Suppressor macrophage treated with lipopolysaccharide for 4 hours (primary cell): ENCODE measurements at regions not wholly inside any gene's neighbourhood (a gene's known extent, or its start where the extent isn't known, plus 50 kb on each side); places are given as distances from the start of the nearest gene placed in this dataset.
A peak's percentile ranks its signal among the peaks of the same experiment; 100 is the strongest.
"Not testable (repeated sequence)": the region's sequence is repeated elsewhere in the genome, so short reads cannot be mapped to it uniquely, and the experiment has no call there.

Experiments used
- DNase-seq: peaks from one replicate; pipeline ENCODE4 v3.0.0-alpha.2; 2020

GRCh38 chr5:26535215-26535614 lies 503.2 kb downstream of the CDH9 start:
- no peak for DNase-seq

- DNase-seq = no peak
Measured at GRCh38 chr5:26530305-26530704, 508.1 kb downstream of the CDH9 start.

GRCh38 chr5:26519245-26519644 lies 519.1 kb downstream of the CDH9 start:
- no peak for DNase-seq

GRCh38 chr5:26518065-26518464 lies 520.3 kb downstream of the CDH9 start:
- no peak for DNase-seq

- DNase-seq = no peak
Measured at GRCh38 chr5:26498972-26499371, 539.4 kb downstream of the CDH9 start.

GRCh38 chr5:26495437-26495836 lies 542.9 kb downstream of the CDH9 start:
- no peak for DNase-seq

- DNase-seq = no peak
Measured at GRCh38 chr5:26492906-26493459, 545.4 kb downstream of the CDH9 start.

GRCh38 chr5:26487553-26487952 lies 550.8 kb downstream of the CDH9 start:
- no peak for DNase-seq

- DNase-seq = no peak
Measured at GRCh38 chr5:26486631-26487030, 551.8 kb downstream of the CDH9 start.

- DNase-seq = not testable (repeated sequence)
Measured at GRCh38 chr5:26485146-26485860, 553.1 kb downstream of the CDH9 start.

GRCh38 chr5:26482810-26483375 lies 555.5 kb downstream of the CDH9 start:
- DNase-seq = peak; percentile 3

GRCh38 chr5:26482076-26482809 lies 556.1 kb downstream of the CDH9 start:
- no peak for DNase-seq

GRCh38 chr5:26470439-26470838 lies 567.9 kb downstream of the CDH9 start:
- DNase-seq = no peak

- DNase-seq = no peak
Measured at GRCh38 chr5:26439121-26439520, 599.3 kb downstream of the CDH9 start.

GRCh38 chr5:26434688-26435087 lies 603.7 kb downstream of the CDH9 start:
- DNase-seq = no peak

GRCh38 chr5:26432386-26432785 lies 606.0 kb downstream of the CDH9 start:
- DNase-seq = no peak

- DNase-seq = no peak
Measured at GRCh38 chr5:26430323-26430722, 608.1 kb downstream of the CDH9 start.

GRCh38 chr5:26427281-26427680 lies 611.1 kb downstream of the CDH9 start:
- DNase-seq = no peak

- DNase-seq = no peak
Measured at GRCh38 chr5:26419987-26420386, 618.4 kb downstream of the CDH9 start.

- DNase-seq = no peak
Measured at GRCh38 chr5:26416911-26417310, 621.5 kb downstream of the CDH9 start.

GRCh38 chr5:26415987-26416779 lies 622.2 kb downstream of the CDH9 start:
- DNase-seq = no peak

- no peak for DNase-seq
Measured at GRCh38 chr5:26390608-26391007, 647.8 kb downstream of the CDH9 start.

- DNase-seq = no peak
Measured at GRCh38 chr5:26388976-26389375, 649.4 kb downstream of the CDH9 start.
